Lung (tissue), 11 donors: ENCODE measurements at regions not wholly inside any gene's neighbourhood (a gene's known extent, or its start where the extent isn't known, plus 50 kb on each side); places are given as distances from the start of the nearest gene placed in this dataset.

Source experiments
- ATAC-seq: fragments of 200-7000 bp; cut with Tn5 transposase; one replicate; pipeline ENCODE4 v1.9.1; 2020; ENCODE audit warnings: moderate number of reproducible peaks; ENCODE audit not compliant: insufficient read depth, low FRiP score
- DNase-seq, 3 donors: peaks; one replicate each; pipeline ENCODE4 v3.0.0-alpha.2; 2013 to 2017
- H3K27ac ChIP-seq, 2 donors: one replicate each; pipeline ENCODE4 v1.5.1; 2013; ENCODE audit warnings: mild to moderate bottlenecking in 2 of 2, moderate library complexity in 2 of 2, control low read depth in 1 of 2, inconsistent platforms in 1 of 2, low read depth in 1 of 2, low read length in 1 of 2
- H3K27me3 ChIP-seq, 3 donors: one replicate each; pipeline ENCODE4 v1.5.1; 2013; ENCODE audit warnings: low read length in 2 of 3; ENCODE audit not compliant: control insufficient read depth in 3 of 3, insufficient read depth in 3 of 3
- H3K36me3 ChIP-seq, 4 donors: one replicate each; pipeline ENCODE4 v1.5.1; 2013; ENCODE audit warnings: low read length in 4 of 4, mild to moderate bottlenecking in 1 of 4, moderate library complexity in 1 of 4; ENCODE audit not compliant: control insufficient read depth in 4 of 4, insufficient read depth in 4 of 4
- H3K4me1 ChIP-seq, 5 donors: one replicate each; pipeline ENCODE4 v1.5.1; 2013; ENCODE audit warnings: low read length in 5 of 5, mild to moderate bottlenecking in 2 of 5, moderate library complexity in 1 of 5; ENCODE audit not compliant: control insufficient read depth in 5 of 5, insufficient read depth in 5 of 5
- H3K4me3 ChIP-seq: one replicate; pipeline ENCODE4 v1.5.1; 2013; ENCODE audit warnings: mild to moderate bottlenecking, control low read depth, moderate library complexity
- H3K9ac ChIP-seq, 2 donors: one replicate each; pipeline ENCODE4 v1.5.1; 2013; ENCODE audit warnings: low read length in 2 of 2, control low read depth in 1 of 2; ENCODE audit not compliant: insufficient read depth in 1 of 2
- H3K9me3 ChIP-seq, 4 donors: one replicate each; pipeline ENCODE4 v1.5.1; 2013; ENCODE audit warnings: low read length in 3 of 4, mild to moderate bottlenecking in 1 of 4, moderate library complexity in 1 of 4; ENCODE audit not compliant: control insufficient read depth in 4 of 4, insufficient read depth in 3 of 4
- WGBS, 2 donors: extraction: QIAGEN DNeasy Blood & Tissue Kit; methylation state at CpG; one replicate each; pipeline ENCODE4 v1.1.7; 2013; 5-methylcytosine and 5-hydroxymethylcytosine counted together
- TF ChIP-seq, protein P1 (sequence below): IDR thresholded peaks from 2 replicates; pipeline ENCODE4 v1.5.1; 2012; ENCODE audit warnings: mild to moderate bottlenecking; ENCODE audit errors: control extremely low read depth, extremely low read depth
- donor health status: control.
- donor health status: control.
- donor health status: Bipolar disorder and iron deficiency.
- donor health status: healthy.
- donor health status: DM: yes; HTN: yes; CAD: no.

DNA sequence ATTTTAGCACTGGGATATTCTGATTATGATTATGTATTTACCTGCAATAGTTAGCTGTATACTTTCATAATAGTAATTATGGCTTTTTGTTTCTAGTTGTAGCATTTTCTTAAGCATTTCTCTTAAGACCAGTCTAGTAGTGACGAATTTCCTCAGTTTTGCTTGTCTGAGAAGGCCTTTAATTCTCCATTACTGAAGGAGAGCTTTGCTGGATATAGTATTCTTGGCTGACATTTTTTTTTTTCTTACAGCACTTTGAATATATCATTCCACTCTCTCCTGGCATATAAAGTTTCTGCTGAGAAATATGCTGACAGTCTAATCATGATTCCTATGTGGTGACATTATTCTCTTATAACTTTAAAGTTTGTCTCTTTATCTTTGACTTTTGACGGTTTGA lies 181.1 kb upstream of the DMRTA1 start:
- Histone ChIP-seq H3K4me3 (no peak overlapping the region), H3K27me3 (no peaks in the 10 kb centered on the region), H3K9me3 (peaks cover 0 to 3% (median 2%) of the 10 kb centered on the region in 4 donors), H3K4me1 (no peaks in the 10 kb centered on the region), H3K9ac (no peak overlapping the region), H3K36me3 (no peaks in the 10 kb centered on the region), H3K27ac (no peak overlapping the region)
- no peak for ATAC-seq
- TF ChIP-seq, protein P1, sequence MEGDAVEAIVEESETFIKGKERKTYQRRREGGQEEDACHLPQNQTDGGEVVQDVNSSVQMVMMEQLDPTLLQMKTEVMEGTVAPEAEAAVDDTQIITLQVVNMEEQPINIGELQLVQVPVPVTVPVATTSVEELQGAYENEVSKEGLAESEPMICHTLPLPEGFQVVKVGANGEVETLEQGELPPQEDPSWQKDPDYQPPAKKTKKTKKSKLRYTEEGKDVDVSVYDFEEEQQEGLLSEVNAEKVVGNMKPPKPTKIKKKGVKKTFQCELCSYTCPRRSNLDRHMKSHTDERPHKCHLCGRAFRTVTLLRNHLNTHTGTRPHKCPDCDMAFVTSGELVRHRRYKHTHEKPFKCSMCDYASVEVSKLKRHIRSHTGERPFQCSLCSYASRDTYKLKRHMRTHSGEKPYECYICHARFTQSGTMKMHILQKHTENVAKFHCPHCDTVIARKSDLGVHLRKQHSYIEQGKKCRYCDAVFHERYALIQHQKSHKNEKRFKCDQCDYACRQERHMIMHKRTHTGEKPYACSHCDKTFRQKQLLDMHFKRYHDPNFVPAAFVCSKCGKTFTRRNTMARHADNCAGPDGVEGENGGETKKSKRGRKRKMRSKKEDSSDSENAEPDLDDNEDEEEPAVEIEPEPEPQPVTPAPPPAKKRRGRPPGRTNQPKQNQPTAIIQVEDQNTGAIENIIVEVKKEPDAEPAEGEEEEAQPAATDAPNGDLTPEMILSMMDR: no peak
- no peak for DNase-seq
- 76 to 84% methylated on average over 2 of the region's 2 CpGs for WGBS, 2 donors

GRCh38 chr9:22274477-22274876 lies 172.1 kb upstream of the DMRTA1 start:
- TF ChIP-seq, protein P1: no peak
- H3K9ac ChIP-seq: no peak overlapping the region
- H3K4me3 ChIP-seq: no peak overlapping the region
- H3K36me3 ChIP-seq: no peaks in the 10 kb centered on the region
- ATAC-seq (no peak), DNase-seq (no peak)
- no peaks in the 10 kb centered on the region for H3K4me1 ChIP-seq
- H3K27me3 ChIP-seq: no peaks in the 10 kb centered on the region
- no peaks in the 10 kb centered on the region for H3K9me3 ChIP-seq
- 82 to 90% methylated on average over 2 of the region's 2 CpGs for WGBS, 2 donors
- H3K27ac ChIP-seq: no peak overlapping the region

- no peaks in the 10 kb centered on the region for H3K9me3 ChIP-seq
- no peaks in the 10 kb centered on the region for H3K27me3 ChIP-seq
- DNase-seq: no peak
- H3K9ac ChIP-seq: no peak overlapping the region
- no peak overlapping the region for H3K4me3 ChIP-seq
- H3K4me1 ChIP-seq: no peaks in the 10 kb centered on the region
- H3K36me3 ChIP-seq: no peaks in the 10 kb centered on the region
- no peak for ATAC-seq
- TF ChIP-seq, protein P1: no peak
- H3K27ac ChIP-seq: no peak overlapping the region
Measured at GRCh38 chr9:22278426-22278825, 168.2 kb upstream of the DMRTA1 start.

GRCh38 chr9:22279636-22280035 lies 167.0 kb upstream of the DMRTA1 start:
- Histone ChIP-seq H3K4me1 (no peaks in the 10 kb centered on the region), H3K9ac (no peak overlapping the region), H3K27me3 (no peaks in the 10 kb centered on the region), H3K27ac (no peak overlapping the region), H3K36me3 (no peaks in the 10 kb centered on the region), H3K4me3 (no peak overlapping the region), H3K9me3 (no peaks in the 10 kb centered on the region)
- TF ChIP-seq, protein P1: no peak
- ATAC-seq (no peak), DNase-seq (no peak)
- 72 to 89% methylated on average over 1 of the region's 1 CpG for WGBS, 2 donors
